Breast epithelium (tissue), 4 donors: ENCODE measurements at regions not wholly inside any gene's neighbourhood (a gene's known extent, or its start where the extent isn't known, plus 50 kb on each side); places are given as distances from the start of the nearest gene placed in this dataset.

ENCODE experiments used
- DNase-seq, 2 donors: peaks; one replicate each; pipeline ENCODE4 v3.0.0-alpha.2; 2019; ENCODE audit warnings: low spot score in 2 of 2
- H3K27ac ChIP-seq, 2 donors: fragments of 200-600 bp; sonication (generic) in 1 of 2; one replicate each; pipeline ENCODE4 v1.5.1; 2016 to 2019; ENCODE audit warnings: mild to moderate bottlenecking in 1 of 2
- H3K27me3 ChIP-seq, 2 donors: fragments of 200-600 bp; sonication (generic) in 1 of 2; one replicate each; pipeline versions ENCODE4 v1.5.1 to v1.6.0; 2017 to 2019; ENCODE audit warnings: control low read depth in 1 of 2, mild to moderate bottlenecking in 1 of 2
- H3K36me3 ChIP-seq: fragments of 200-600 bp; one replicate; pipeline ENCODE4 v1.5.1; 2019
- H3K4me1 ChIP-seq, 2 donors: fragments of 200-600 bp; sonication (generic); one replicate each; pipeline ENCODE4 v1.5.1; 2016 to 2019; ENCODE audit warnings: control low read depth in 1 of 2
- H3K4me3 ChIP-seq, 3 donors: fragments of 200-600 bp; sonication (generic); 1 replicate in 2 of 3; 2 replicates in 1 of 3; pipeline ENCODE4 v1.5.1; 2016 to 2019; ENCODE audit warnings: mild to moderate bottlenecking in 3 of 3, moderate library complexity in 2 of 3
- H3K9me3 ChIP-seq, 2 donors: fragments of 200-600 bp; sonication (generic) in 1 of 2; one replicate each; pipeline ENCODE4 v1.5.1; 2016 to 2019; ENCODE audit warnings: control low read depth in 1 of 2
- POLR2A ChIP-seq: fragments of 450-650 bp; IDR thresholded peaks from one replicate; pipeline ENCODE4 v1.6.1; 2016; ENCODE audit warnings: antibody characterized with exemption, mild to moderate bottlenecking, moderate library complexity
- POLR2AphosphoS5 ChIP-seq, 3 donors: sonication (generic); formaldehyde crosslinking; IDR thresholded peaks; one replicate each; pipeline ENCODE4 v1.6.1; 2017; ENCODE audit warnings: antibody characterized with exemption in 3 of 3
- intact Hi-C: fragments of 100-400 bp; cut with DNase I; formaldehyde crosslinking; loops from one replicate; pipeline ENCODE4 v1.15.1; 2023; ENCODE audit warnings: low total_unique reads
- TF ChIP-seq, protein P1 (sequence below), 3 donors: fragments of 450-650 bp; IDR thresholded peaks; one replicate each; pipeline ENCODE4 v1.5.1; 2016 to 2017; ENCODE audit warnings: antibody characterized with exemption in 3 of 3, mild to moderate bottlenecking in 3 of 3, moderate library complexity in 3 of 3

DNA sequence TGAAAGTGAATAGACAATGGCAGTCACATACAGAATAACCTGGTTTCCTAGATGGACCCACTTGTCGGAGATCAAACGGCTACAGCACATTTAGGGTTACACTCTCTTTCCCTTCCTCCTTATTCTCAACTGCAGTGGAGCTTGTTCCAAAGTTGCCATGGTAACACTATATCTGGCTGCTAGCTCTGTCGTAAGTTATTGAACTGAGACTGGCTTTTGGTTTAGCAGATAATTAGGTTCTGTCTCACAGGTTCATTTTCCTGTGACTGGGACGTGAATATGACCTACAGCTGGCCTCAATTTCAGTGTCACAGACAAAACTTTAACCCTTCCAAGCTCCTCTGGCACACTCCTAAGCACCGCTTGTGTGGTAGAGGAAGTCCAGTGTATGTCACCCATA is 875.8 kb downstream of the USP25 start:
- Histone ChIP-seq H3K27me3 (no peaks in the 10 kb centered on the region), H3K27ac (no peak overlapping the region), H3K36me3 (no peaks in the 10 kb centered on the region), H3K4me1 (no peaks in the 10 kb centered on the region), H3K4me3 (no peak overlapping the region), H3K9me3 (no peaks in the 10 kb centered on the region)
- DNase-seq = no peak
- intact Hi-C loops = no loop called here
- TF ChIP-seq POLR2AphosphoS5 (IDR thresholded peaks at IDR 0.05) = no peak
- TF ChIP-seq, protein P1, sequence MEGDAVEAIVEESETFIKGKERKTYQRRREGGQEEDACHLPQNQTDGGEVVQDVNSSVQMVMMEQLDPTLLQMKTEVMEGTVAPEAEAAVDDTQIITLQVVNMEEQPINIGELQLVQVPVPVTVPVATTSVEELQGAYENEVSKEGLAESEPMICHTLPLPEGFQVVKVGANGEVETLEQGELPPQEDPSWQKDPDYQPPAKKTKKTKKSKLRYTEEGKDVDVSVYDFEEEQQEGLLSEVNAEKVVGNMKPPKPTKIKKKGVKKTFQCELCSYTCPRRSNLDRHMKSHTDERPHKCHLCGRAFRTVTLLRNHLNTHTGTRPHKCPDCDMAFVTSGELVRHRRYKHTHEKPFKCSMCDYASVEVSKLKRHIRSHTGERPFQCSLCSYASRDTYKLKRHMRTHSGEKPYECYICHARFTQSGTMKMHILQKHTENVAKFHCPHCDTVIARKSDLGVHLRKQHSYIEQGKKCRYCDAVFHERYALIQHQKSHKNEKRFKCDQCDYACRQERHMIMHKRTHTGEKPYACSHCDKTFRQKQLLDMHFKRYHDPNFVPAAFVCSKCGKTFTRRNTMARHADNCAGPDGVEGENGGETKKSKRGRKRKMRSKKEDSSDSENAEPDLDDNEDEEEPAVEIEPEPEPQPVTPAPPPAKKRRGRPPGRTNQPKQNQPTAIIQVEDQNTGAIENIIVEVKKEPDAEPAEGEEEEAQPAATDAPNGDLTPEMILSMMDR (IDR thresholded peaks at IDR 0.05) = no peak
- no peak for TF ChIP-seq POLR2A

DNA sequence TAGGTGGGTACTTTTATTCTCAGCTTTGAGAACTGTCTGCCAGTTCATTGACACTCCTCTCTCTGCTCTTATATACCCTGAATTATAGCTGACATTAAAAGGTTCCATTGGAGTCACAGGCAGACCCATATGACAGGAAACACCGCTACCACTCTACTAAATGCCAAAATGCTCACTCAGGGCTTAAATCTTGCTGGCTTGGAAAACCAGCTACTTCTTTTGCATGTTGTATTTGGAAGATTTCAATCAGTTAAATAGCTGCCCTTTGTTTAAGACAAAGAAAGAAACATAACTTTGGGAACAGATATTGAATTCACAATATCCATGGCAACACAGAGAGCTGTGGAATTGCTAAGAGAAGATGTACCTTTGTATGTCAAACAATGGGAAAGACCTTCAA is 876.5 kb downstream of the USP25 start:
- DNase-seq = no peak
- Histone ChIP-seq H3K4me3 (no peak overlapping the region), H3K4me1 (no peaks in the 10 kb centered on the region), H3K27ac (no peak overlapping the region), H3K9me3 (no peaks in the 10 kb centered on the region), H3K36me3 (no peaks in the 10 kb centered on the region), H3K27me3 (no peaks in the 10 kb centered on the region)
- TF ChIP-seq POLR2A (no peak), POLR2AphosphoS5 (IDR thresholded peaks at IDR 0.05) (no peak)
- TF ChIP-seq, protein P1 (IDR thresholded peaks at IDR 0.05) = no peak
- intact Hi-C loops = no loop called here

DNA sequence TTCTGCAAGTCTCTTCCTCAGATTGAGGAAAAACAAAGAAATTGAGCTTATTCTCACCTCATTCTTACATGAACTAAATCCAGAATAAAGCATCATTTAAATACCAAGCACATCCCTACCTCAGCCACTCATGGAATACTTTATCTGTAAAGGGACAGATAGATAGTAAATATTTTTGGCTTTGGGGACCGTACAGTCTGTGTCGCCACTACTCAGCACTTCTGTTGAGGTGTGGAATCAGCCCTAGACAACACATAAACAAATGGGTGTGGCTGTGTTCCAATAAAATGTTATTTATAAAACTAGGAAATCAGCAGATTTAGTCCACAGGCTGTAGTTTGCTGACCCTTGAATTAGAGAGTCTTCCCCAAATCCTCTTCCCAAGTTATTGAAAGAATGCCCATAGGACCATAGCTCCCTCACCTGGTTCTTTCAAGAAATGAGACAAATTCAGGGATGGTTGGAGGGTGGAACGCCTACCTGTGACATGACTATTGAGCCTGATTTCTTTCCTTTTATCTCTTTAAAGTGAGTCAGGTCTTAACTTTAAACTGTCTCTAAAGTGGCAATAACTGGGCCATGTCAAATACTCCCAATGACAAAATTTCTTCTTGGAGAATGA is 878.5 kb downstream of the USP25 start:
- H3K4me3 ChIP-seq = no peak overlapping the region
- peaks cover 0 to under 1% of the 10 kb centered on the region in 2 donors for H3K9me3 ChIP-seq
- H3K27ac ChIP-seq = no peak overlapping the region
- no peaks in the 10 kb centered on the region for H3K27me3 ChIP-seq
- no peak for DNase-seq
- H3K36me3 ChIP-seq = no peaks in the 10 kb centered on the region
- H3K4me1 ChIP-seq = no peaks in the 10 kb centered on the region
- TF ChIP-seq, protein P1 (IDR thresholded peaks at IDR 0.05) = no peak
- TF ChIP-seq POLR2AphosphoS5 (IDR thresholded peaks at IDR 0.05) = no peak
- no peak for TF ChIP-seq POLR2A
- intact Hi-C loops = no loop called here

DNA sequence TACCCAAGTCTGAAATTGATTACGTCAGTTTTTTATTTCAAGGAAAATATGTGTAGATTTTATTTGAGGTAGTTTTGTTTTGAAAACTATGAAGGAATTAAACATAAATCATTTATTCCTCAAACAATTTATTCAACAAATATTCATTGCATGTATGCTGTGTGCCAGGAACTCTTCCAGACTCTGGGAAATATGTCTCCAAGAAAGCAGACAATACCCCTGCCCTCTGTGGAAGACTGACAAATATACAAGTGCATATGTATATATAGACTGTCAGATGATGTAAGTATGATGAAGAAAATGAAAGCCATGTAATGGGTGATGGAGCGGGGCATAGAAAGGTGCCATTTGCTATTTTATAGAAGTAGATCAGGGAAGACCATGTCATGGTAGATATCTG is 889.5 kb downstream of the USP25 start:
- intact Hi-C loops = no loop called here
- Histone ChIP-seq H3K27me3 (no peaks in the 10 kb centered on the region), H3K27ac (no peak overlapping the region), H3K36me3 (no peaks in the 10 kb centered on the region), H3K4me3 (no peak overlapping the region), H3K9me3 (no peaks in the 10 kb centered on the region), H3K4me1 (no peaks in the 10 kb centered on the region)
- TF ChIP-seq POLR2A = no peak
- TF ChIP-seq, protein P1 (IDR thresholded peaks at IDR 0.05) = no peak
- TF ChIP-seq POLR2AphosphoS5 (IDR thresholded peaks at IDR 0.05) = no peak
- DNase-seq = no peak

DNA sequence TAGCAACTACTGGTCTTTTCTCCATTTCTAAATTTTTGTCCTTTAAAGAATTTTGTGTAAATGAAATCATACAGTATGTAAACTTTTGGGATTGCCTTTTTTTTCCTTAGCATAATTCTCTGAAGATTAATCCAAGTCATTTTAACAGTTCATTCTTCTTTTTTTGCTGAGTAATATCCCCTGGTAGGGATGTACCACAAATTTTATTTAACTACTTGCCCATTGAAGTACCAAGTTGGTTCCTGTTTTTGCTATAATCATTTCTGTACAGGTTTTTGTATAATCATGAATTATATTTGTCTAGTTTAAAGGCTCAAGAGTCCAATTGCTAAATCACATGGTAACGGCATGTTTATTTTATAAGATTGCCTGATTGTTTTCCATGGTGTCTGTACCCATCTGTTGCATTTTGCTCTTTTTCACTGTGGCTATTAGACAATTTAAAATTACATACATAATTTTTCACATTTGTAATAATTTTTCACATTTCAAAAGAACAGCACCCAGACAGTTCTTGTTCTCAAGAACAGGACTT is 891.1 kb downstream of the USP25 start:
- no peak overlapping the region for H3K4me3 ChIP-seq
- H3K27me3 ChIP-seq = no peaks in the 10 kb centered on the region
- H3K4me1 ChIP-seq = no peaks in the 10 kb centered on the region
- H3K36me3 ChIP-seq = no peaks in the 10 kb centered on the region
- no peak overlapping the region for H3K27ac ChIP-seq
- no peak for DNase-seq
- no peak for TF ChIP-seq POLR2A
- TF ChIP-seq, protein P1 (IDR thresholded peaks at IDR 0.05) = no peak
- no peak for TF ChIP-seq POLR2AphosphoS5 (IDR thresholded peaks at IDR 0.05)
- intact Hi-C loops = no loop called here
- H3K9me3 ChIP-seq = no peaks in the 10 kb centered on the region
